MCF 10A (cell line): ENCODE measurements at regions not wholly inside any gene's neighbourhood (a gene's known extent, or its start where the extent isn't known, plus 50 kb on each side); places are given as distances from the start of the nearest gene placed in this dataset.

ENCODE experiments used
- BruUV-seq: library from RNA; stranded (reverse); fragments of 400-500 nt; replicated peaks from 2 replicates; lab custom pipeline; 2021; lab: Mats Ljungman, UMichigan
- CTCF ChIA-PET: fragments of 300-600 bp; sonication (Branson Sonifier 250); formaldehyde crosslinking; extraction: SDS; loops from one replicate; lab custom pipeline; 2021; ENCODE audit warnings: antibody characterized with exemption, inconsistent platforms; lab: Yijun Ruan, JAX
- POLR2A ChIA-PET: fragments of 300-600, 350-650 bp; sonication (Branson Sonifier 250); formaldehyde crosslinking; extraction: SDS; loops from one replicate; lab custom pipeline; 2020; ENCODE audit warnings: antibody characterized with exemption, inconsistent platforms; lab: Yijun Ruan, JAX
- DNase-seq: peaks from one replicate; pipeline ENCODE4 v3.0.0-alpha.2; 2018; ENCODE audit not compliant: unreplicated experiment
- H3K27ac Mint-ChIP-seq: one replicate; pipeline ENCODE4 v1.8.0; 2022; ENCODE audit warnings: mild to moderate bottlenecking, low read depth, mixed read lengths; ENCODE audit not compliant: unreplicated experiment
- H3K27me3 Mint-ChIP-seq: one replicate; pipeline ENCODE4 v1.8.0; 2022; ENCODE audit warnings: mixed read lengths; ENCODE audit not compliant: insufficient read depth, unreplicated experiment
- H3K36me3 Mint-ChIP-seq: one replicate; pipeline ENCODE4 v1.8.0; 2022; ENCODE audit warnings: mild to moderate bottlenecking, moderate library complexity, mixed read lengths; ENCODE audit not compliant: insufficient read depth, unreplicated experiment
- H3K4me1 Mint-ChIP-seq: one replicate; pipeline ENCODE4 v1.8.0; 2022; ENCODE audit warnings: mixed read lengths; ENCODE audit not compliant: insufficient read depth, unreplicated experiment
- H3K4me3 Mint-ChIP-seq: one replicate; pipeline ENCODE4 v1.8.0; 2022; ENCODE audit warnings: mild to moderate bottlenecking, moderate library complexity, mixed read lengths; ENCODE audit not compliant: unreplicated experiment
- H3K9me3 Mint-ChIP-seq: one replicate; pipeline ENCODE4 v1.8.0; 2022; ENCODE audit warnings: mixed read lengths; ENCODE audit not compliant: unreplicated experiment
- intact Hi-C: fragments of 100-400 bp; cut with micrococcal nuclease; formaldehyde crosslinking; loops from 2 replicates; pipeline ENCODE4 v1.14.1; 2022
- TF ChIP-seq, protein P1 (sequence below): fragments of 200-600 bp; IDR thresholded peaks from one replicate; pipeline ENCODE4 v1.8.0; 2022; ENCODE audit warnings: antibody characterized with exemption, mild to moderate bottlenecking; ENCODE audit not compliant: unreplicated experiment

DNA sequence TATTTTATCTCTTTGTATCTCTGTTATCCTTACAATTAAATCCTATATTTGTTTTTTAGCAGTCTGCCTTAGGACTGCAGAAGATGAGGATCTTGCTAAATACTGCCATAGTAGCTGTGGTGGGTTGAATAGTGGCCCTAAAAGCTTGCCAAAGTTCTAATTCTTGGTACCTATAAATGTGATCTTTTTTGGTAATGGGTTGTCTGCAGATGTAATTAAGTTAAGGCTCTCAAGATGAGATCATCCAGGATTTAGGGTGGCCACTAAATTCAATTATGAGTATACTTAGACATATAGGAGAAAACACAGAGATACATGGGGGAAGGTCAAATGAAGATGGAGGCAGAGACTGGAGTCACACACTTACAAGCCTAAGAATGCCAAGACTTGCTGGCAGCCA, 1753.7 kb downstream of the RPA4 start:
- ChIA-PET POLR2A (no interaction called here), CTCF (no interaction called here)
- Mint-ChIP-seq H3K9me3 (peaks cover 17% of the 10 kb centered on the region), H3K4me3 (no peak overlapping the region), H3K27me3 (no peaks in the 10 kb centered on the region), H3K36me3 (no peaks in the 10 kb centered on the region), H3K27ac (no peak overlapping the region), H3K4me1 (no peaks in the 10 kb centered on the region)
- TF ChIP-seq, protein P1, sequence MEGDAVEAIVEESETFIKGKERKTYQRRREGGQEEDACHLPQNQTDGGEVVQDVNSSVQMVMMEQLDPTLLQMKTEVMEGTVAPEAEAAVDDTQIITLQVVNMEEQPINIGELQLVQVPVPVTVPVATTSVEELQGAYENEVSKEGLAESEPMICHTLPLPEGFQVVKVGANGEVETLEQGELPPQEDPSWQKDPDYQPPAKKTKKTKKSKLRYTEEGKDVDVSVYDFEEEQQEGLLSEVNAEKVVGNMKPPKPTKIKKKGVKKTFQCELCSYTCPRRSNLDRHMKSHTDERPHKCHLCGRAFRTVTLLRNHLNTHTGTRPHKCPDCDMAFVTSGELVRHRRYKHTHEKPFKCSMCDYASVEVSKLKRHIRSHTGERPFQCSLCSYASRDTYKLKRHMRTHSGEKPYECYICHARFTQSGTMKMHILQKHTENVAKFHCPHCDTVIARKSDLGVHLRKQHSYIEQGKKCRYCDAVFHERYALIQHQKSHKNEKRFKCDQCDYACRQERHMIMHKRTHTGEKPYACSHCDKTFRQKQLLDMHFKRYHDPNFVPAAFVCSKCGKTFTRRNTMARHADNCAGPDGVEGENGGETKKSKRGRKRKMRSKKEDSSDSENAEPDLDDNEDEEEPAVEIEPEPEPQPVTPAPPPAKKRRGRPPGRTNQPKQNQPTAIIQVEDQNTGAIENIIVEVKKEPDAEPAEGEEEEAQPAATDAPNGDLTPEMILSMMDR, result no peak
- no TSS peak for BruUV-seq
- intact Hi-C loops, result no loop called here
- DNase-seq, result no peak

DNA sequence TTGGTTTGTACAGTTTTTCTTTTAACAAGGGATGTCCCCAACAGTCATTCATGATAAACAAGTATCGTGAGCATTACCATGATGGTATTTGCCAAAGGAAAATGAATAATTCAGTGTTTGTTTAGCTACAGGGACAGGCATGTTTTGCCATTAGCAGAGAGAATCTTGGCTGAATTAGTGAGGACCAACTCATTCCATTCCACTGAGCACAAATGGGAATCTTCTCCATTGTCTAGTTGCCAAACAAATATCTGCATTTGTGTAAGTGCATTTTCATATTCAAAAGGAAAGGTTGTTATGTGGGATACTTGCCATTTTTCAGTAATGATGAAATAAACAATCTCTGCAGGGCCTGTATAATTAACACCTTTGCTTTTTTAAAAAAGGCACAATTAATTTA, 1762.6 kb downstream of the RPA4 start:
- Mint-ChIP-seq H3K9me3 (no peaks in the 10 kb centered on the region), H3K4me3 (no peak overlapping the region), H3K27ac (no peak overlapping the region), H3K27me3 (peaks cover 6% of the 10 kb centered on the region), H3K36me3 (no peaks in the 10 kb centered on the region), H3K4me1 (no peaks in the 10 kb centered on the region)
- TF ChIP-seq, protein P1, result no peak
- no TSS peak for BruUV-seq
- ChIA-PET CTCF (no interaction called here), POLR2A (interaction anchor here (0.7 kb wide), 1 partner anchor 520 kb away, joined by 3 read pairs; no protein-coding TSS in a partner anchor)
- DNase-seq, result no peak
- intact Hi-C loops, result loop anchor here (10.0 kb wide), 1 partner anchor 1202 kb away; no protein-coding TSS in a partner anchor

DNA sequence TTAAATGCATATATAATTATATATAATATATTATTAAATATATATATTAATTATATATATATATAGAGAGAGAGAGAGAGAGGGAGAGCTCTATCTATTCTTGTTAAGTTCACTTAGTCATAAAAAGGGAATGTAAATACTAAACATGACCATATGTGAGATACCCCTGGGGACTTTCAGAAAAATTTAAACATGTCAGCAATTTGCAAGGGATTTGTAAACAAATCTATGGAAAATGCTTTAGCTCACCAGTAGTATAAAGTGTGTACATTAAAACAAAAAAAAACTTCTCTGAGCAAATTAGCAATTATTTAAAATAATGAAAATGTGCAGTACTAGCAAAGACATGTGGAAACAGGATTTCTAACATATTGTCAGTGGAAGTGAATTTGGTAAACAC, 1755.5 kb downstream of the PCDH19 start:
- TF ChIP-seq, protein P1, result no peak
- peaks cover 25% of the 10 kb centered on the region for H3K27me3 Mint-ChIP-seq
- intact Hi-C loops, result no loop called here
- no TSS peak for BruUV-seq
- peaks cover 7% of the 10 kb centered on the region for H3K9me3 Mint-ChIP-seq
- H3K4me1 Mint-ChIP-seq, result no peaks in the 10 kb centered on the region
- H3K36me3 Mint-ChIP-seq, result no peaks in the 10 kb centered on the region
- POLR2A ChIA-PET, result no interaction called here
- DNase-seq, result no peak
- CTCF ChIA-PET, result no interaction called here
- no peak overlapping the region for H3K27ac Mint-ChIP-seq
- H3K4me3 Mint-ChIP-seq, result no peak overlapping the region
